DMS 273 (cell line): ENCODE measurements at regions not wholly inside any gene's neighbourhood (a gene's known extent, or its start where the extent isn't known, plus 50 kb on each side); places are given as distances from the start of the nearest gene placed in this dataset.
A peak's percentile ranks its signal among the peaks of the same experiment; 100 is the strongest.

ENCODE experiments used
- DNase-seq: peaks from one replicate; lab custom pipeline; 2025; ENCODE audit not compliant: unreplicated experiment; lab: John Stamatoyannopoulos, UW

DNA sequence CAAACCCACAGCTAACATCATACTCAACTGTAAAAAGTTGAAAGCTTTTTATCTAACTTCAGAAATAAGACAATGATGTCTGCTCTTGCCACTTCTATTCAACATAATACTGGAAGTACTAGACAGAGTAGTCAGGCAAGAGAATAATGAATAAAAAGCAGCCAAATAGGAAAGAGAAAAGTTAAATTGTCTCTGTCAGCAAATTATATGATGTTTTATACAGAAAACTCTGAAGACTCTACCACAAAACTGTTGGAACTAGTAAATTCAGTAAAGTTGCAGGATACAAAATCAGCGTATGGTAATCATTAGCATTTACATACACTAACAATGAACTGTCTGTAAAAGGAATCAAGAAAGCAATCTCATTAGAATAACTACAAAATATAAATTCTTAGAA is 752.9 kb upstream of the CT83 start:
- DNase-seq: no peak

DNA sequence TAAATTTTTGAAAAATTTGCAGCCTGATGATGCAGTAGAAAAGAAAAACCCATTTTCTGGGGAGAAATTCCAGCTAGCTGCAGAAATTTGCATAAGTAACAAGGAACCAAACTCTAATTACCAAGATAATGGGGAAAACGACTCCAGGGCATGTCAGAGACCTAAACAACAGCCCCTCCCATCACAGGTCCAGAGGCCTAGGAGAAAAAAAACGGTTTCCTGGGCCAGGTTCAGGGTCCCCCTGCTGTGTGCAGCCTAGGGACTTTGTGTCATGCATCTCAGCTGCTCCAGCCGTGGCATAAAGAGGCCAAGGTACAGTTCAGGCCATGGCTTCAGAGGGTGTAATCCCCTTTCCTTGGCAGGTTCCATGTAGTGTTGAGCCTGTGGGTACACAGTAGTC is 733.7 kb upstream of the CT83 start:
- DNase-seq: no peak

DNA sequence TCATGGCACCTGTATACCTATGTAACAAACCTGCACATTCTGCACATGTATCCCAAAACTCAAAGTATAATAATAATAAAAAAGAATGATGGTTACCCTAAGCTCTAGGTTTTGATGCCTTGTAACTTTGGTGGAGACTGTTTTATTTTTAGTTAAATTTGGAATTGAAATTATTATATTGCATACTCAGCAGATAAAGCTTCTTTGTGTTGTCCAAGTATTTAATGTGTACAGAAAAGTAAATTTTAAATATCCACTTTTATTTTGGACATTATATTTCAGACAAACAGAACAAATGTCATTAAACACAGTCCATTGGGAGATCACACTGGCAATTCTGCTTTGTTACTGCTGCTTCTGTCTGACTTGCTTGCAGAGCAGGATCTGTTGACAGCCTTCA is 684.5 kb upstream of the CT83 start:
- no peak for DNase-seq

DNA sequence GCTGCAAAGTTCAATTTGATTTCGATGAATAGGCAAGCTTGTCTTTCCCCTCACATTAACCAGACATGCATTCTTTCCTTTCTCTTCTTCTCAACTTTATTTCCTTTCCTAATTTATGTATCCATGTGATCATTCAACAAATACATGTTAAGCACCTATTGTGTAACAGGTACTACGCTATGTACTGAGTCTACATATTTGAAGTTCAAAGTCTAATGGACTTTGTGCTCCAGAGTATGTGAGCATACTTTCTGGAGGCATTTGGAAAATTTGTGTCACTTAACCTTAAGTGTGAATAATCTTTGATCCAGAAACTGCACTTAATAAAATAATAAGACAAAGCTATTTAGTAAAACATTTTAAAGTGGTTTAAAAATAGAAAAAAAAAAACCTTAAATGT is 675.3 kb upstream of the CT83 start:
- no peak for DNase-seq

DNA sequence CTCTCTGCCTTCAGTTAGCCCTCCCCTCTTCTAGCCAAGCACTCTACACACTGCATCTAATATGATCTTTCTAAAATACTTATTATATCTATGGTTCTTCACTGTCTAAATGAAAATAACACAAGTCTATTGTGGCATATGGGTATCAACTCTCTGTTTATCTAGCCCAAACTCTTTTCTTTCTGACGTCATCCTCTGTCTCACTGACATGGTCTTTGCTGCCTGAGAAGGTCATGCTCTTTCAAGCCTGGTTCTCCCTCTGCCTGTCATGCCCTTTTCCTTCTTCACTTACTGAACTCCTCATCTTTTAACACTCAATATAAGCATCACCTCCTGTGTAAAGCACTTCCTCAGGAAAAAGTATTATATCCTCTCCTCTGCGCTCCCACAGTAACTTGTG is 672.2 kb upstream of the CT83 start:
- DNase-seq: no peak

DNA sequence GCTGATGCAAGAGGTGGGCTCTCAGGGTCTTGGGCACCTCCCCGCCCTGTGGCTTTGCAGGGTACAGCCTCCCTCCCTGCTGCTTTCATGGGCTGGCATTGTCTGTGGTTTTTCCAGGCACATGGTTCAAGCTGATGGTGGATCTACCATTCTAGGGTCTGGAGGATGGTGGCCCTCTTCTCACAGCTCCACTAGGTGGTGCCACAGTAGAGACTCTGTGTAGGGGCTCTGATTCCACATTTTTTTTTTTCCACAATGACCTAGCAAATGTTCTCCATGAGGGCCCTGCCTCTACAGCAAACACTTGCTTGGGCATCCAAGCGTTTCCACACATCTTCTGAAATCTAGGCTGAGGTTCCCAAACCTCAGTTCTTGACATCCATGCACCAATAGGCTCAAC is 657.9 kb upstream of the CT83 start:
- no peak for DNase-seq

DNA sequence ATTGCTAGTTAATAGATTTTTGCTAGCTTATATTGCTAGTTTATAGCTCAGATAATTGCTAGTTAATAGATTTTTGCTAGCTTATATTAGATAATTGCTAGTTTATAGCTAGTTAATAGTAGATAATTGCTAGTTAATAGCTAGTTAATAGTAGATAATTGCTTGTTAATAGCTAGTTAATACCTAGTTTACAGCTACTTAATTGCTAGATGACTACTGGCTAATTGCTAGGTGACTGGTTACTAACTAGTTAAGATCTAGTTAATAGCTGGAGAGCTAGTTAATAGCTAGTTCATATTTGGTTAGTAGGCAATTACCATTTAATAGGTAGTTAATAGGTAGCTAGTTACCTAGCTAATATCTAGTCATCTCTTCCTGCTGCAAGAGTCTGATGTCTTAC is 633.8 kb upstream of the CT83 start:
- no peak for DNase-seq

DNA sequence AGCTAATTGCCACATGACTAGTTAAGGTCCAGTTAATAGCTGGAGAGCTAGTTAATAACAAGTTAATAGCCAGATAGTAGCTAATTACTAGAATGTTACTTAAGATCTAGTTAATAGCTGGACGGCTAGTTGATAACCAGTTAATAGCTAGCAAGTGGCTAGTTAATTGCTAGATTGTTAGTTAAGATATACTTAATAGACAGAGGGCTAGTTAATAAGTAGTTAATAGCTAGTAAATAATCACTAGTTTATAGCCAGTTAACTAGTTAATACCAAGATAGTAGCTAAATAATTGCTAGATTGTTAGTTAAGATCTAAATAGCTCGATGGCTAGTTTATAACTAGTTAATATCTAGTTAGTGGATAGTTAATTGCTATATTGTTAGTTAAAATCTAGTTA is 632.6 kb upstream of the CT83 start:
- no peak for DNase-seq

DNA sequence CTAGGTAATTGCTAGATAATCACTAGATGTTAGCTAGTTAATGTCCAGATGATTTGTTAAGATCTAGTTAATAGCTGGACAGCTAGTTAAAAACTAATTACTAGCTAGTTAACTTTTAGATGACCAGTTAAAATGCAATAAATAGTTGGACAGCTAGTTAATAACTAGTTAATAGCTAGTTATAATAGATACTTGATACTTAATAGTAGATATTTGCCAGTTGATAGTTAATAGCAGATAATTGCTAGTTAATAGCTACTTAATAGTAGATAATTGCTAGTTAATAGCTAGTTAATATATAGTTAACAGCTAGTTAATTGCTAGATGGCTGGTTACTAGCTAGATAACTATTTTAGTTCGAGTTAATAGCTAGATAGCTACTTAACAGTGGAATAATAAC is 631.4 kb upstream of the CT83 start:
- no peak for DNase-seq

DNA sequence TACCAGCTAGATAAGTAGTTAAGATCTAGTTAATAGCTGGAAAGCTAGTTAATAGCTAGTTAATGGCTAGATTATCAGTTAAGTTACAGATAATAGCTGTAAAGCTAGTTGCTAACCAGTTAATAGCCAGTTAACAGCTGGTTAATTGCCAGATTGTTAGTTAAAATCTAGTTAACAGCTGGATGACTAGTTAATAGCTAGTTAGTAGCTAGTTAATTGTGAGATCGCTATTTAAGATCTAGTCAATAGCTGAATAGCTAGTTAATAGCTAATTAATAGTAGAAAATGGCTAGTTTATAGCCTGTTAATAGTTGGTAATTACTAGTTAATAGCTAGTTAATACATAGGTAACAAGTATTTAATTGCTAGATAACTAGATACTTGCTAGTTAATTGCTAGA is 630.5 kb upstream of the CT83 start:
- no peak for DNase-seq

DNA sequence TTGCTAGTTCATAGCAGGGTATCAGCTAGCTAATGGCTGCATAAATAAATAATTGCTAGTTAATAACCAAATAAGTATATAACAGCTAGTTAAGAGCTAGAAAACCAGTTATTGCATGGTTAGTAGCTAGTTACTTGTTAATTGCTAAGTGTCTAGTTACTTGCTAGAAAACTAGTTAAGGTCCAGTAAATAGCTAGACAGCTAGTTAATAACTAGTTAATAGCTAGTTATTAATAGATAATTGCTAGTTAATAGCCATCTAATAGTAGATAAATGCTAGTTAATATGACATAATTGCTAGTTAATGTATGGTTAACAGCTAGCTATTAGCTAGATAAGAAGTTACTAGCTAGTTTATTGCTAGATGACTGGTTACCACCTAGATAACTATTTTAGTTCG is 629.9 kb upstream of the CT83 start:
- no peak for DNase-seq

DNA sequence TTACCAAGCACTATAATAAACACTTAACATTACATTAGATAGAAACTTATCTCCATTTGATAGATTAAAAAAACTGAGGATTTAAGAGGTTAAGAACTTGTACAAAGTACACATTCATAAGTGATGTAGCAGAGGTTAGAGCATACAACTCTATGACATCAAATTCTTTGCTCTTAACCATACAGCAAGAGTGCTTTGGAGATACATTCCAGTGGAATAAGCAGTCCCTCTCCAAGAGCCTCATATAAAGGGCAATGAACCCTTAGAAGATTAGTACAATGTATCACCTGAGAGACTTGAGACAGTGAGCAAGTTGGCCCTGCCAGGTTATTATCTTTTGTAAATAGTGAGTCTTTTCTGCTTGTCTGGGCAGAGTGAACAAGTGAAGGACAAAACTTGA is 600.4 kb upstream of the CT83 start:
- DNase-seq: no peak

DNA sequence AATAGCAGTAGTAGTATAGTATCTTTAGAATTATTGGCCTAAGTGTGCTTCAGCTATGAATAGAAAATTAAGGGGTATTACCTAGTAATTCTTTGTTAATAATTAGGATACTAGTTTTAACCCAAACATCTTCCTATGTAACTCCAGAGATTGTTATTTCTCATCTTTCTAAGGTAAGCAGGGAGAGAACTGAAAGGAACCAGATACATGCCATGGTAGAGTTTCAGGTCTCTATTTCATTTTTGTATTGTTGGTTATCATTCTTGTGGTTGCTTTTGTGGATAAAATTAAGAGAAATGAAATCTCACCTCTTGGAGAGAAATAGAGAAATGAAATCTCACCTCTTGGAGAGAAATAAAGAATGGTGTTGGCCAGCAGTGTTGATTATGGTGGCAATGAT is 597.1 kb upstream of the CT83 start:
- DNase-seq: no peak

DNA sequence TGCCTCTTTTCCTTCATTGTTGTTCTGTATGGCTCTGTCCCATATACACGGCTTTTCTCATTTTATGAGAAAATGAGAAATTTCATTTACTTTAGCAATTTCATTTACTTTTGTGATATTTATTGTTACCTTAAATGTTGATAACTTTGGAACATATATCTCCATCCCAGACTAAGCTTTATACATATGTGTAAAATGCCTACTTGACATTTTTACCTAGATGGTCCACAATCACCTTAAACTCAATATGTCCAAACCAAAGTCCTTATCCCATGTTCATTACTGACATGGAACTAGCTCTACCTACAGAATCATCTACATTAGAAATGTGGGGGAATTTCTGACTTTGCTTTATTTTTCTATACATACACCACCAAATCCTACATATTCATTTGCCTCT is 590.5 kb upstream of the CT83 start:
- DNase-seq: no peak

DNA sequence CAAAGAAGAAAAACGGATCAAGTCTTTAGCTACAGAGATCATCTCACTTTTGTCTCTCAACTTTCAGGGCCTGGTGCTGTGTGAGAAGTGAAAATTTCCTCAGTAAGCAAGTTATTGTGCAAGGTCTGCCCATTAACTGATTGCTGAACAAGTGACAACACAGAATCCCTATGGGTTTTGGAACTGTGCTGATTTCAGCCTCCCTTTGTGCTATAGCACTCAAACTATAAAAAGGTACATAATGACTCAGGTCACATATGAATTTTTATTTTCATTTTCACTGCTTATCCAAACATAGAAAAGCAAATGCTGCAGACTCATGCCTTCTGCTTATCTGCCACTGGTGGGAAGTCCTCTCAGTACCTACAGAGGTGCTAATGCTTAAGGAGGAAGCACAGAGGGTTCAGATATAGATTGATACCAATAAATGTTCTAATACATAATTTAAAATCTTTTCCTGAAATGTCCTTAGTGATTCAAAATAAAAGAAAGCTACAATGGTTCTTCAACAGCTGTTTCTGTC is 576.2 kb upstream of the CT83 start:
- DNase-seq: no peak

DNA sequence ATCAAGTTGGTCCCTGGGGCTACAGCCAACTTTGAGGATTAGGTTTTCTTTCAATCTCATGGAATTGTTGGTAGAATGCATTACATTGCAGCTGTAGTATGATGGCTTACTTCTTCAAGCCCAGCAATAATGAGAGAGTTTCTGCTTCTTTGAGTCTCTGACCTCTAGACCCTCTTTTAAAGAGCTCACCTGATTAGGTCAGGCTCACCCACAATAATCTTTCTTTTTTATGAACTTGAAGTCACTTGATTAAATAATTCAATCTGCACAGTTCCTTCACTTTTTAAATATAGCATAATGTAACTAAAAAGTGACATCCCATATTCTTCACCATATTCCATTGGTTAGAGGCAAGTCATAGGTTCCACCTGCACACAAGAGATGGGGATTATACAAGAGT is 547.5 kb upstream of the CT83 start:
- no peak for DNase-seq

DNA sequence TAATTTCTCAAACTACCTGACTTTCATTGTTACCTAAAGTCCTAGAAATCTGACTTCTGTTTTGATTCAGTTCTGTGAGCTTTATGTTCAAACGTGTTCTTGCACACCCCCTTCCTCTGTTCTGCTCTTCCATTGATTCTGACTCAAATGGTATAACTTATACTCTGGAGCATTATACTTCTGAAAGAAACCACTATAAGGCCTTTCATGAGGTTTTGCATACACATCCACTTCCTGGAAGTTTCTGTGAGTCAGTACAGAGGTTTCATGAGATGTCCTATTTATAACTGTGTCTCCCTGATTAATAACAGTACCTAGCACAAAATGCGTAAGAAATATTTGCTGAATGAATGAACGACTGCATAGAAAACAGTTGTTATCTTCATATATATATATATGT is 540.2 kb upstream of the CT83 start:
- DNase-seq: no peak

DNA sequence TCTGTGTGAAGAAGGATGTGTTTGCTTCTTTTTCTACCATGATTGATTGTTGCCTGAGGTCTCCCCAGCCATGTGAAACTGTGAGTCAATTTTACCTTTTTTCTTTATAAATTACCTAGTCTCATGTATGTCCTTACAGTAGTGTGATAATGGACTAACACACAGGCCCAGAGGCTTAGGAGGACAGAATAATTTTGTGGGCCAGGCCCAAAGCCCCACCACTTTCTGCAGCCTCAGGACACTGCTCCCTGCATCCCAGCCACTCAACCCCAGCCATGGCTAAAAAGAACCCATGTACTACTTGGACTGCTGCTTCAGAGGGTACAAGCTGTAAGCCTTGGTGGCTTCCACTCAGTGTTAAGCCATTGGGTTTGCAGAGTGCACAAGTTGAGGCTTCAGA is 512.7 kb upstream of the CT83 start:
- no peak for DNase-seq

DNA sequence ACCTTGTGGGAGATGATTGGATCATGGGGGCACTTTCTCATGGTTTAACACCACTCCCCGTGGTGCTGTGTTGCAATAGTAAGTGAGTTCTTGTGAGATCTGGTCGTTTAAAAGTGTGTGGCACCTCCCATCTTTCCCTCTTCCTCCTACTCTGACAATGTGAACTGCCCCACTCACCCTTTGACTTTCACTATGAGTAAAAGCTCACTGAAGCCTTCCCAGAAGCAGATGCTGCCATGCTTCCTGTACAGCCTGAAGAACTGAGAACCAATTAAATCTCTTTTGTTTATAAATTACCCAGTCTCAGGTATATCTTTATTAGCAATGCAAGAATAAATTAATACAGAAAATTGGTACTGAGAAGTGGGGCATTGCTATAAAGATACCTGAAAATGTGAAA is 509.6 kb upstream of the CT83 start:
- no peak for DNase-seq

DNA sequence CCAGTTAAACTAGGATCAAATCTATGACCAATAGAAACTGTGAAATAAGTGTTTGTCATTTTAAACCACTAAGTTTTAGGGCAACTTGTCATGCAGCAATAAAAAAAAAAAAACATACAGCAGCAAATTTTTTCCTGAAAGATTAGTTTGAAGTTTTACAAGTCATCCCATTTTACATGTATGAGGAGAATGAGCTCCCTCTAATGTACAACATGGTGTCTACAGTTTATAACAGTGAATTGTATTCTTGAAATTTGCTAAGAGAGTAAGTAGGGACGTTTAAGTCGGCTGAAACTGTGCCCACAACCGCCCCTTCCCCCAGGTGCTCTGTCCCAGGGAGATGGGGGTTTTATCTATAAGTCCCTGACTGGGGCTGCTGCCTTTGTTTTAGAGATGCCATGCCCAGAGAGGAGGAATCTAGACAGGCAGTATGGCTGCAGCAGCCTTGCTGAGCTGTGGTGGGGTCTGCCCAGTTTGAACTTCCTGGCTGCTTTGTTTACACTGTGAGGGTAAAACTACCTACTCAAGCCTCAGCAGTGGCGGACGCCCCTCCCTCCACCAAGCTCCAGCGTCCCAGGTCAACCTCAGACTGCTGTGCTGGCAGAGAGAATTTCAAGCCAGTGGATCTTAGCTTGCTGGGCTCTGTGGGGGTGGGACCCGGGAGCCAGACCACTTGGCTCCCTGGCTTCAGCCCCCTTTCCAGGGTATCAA is 499.3 kb upstream of the CT83 start:
- peak; percentile 9 for DNase-seq

DNA sequence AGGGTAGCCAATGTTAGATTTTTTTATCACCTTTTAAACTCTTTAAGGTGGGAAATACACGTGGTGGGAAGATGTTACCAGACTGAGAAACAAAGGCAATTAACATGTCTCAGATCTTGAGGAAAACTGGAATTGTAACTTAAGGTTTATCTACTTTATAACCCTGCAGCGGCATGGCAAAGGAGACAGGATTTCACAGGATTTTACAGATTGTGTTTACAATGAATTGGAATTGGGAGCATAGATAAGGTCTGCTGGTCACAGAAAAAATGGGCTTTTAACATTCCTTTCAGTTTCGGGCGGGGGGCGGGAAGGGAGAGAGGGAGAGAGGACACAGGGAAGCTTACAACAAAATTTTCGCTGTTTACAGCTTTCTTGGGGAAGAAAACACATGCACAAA is 467.5 kb upstream of the CT83 start:
- DNase-seq: no peak

DNA sequence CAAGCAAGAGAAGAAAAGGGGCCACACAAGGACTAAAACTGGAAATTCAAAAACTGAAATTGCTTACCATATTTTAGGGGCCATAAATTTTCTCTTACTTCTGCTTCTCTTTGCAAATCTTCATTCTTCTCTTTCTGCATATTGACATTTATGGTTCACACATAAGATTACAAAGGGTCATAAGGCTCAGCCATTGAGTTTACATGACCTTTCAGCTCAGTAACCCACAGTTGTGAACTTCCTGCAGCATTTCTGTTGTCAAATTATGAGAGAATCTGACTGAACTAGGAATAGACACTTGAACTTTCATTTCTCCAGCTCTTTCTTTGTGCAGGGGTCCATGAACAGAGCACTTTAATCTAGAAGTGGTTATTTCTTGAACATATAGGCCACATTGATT is 434.8 kb upstream of the CT83 start:
- DNase-seq: no peak

DNA sequence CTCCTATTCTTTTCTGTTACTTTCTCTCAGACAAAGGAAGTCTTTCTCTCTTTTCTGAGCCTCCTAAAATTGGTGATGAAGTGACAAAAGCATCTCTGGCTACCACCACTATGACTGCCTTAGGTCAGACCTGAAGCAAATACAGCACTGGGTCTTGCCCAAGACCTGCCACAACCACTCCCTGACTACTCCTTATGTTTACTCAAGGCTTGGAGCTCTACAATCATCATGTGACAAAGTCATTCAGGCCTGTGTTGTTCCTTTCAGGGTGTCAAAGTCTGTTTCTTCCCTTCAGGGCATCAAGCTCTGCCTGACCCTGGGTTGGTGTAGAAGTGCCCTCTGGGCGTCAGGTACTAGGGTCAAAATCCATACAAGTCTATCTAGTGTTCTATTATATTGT is 419.2 kb upstream of the CT83 start:
- no peak for DNase-seq

DNA sequence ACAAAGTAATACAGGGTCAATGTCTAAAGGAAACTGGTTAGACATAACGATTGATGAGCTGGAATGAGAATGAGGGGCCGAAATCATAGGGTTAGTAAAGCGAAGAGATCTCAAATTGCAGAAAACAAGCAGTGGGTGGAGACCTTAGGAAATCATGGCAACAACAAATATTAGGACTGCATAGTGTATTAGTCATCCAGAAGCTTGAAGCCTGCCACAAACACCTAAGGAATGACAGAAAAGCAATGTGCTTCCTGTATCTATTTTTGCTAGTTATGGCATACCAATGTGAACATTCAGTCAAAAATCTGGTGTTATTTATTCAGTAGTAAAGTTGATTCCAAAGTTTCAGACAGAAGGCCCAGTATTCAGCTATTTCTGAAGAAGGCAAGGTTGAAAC is 410.9 kb upstream of the CT83 start:
- DNase-seq: no peak
